H1 (cell line): ENCODE measurements at regions not wholly inside any gene's neighbourhood (a gene's known extent, or its start where the extent isn't known, plus 50 kb on each side); places are given as distances from the start of the nearest gene placed in this dataset.
"Not testable (repeated sequence)": the region's sequence is repeated elsewhere in the genome, so short reads cannot be mapped to it uniquely, and the experiment has no call there.

Experiments
- CTCF ChIA-PET: fragments of 300-600 bp; sonication (Branson Sonifier 250); formaldehyde crosslinking; loops from one replicate; lab custom pipeline; 2021; ENCODE audit not compliant: partially characterized antibody; lab: Charles Lee
- POLR2A ChIA-PET: fragments of 300-600 bp; sonication (Branson Sonifier 250); formaldehyde crosslinking; loops from one replicate; lab custom pipeline; 2021; ENCODE audit warnings: inconsistent platforms; ENCODE audit not compliant: partially characterized antibody; lab: Charles Lee
- DNase-seq, 2 experiments: peaks; one replicate each; pipeline versions ENCODE4 v3.0.0 to v3.0.0-alpha.2; 2010 to 2022; ENCODE audit warnings: low spot score in 2 of 2, low read depth in 1 of 2, mixed read lengths in 1 of 2
- FAIRE-seq: peaks from 2 replicates; lab custom pipeline; 2011; peaks lifted over from hg19 to GRCh38; lab: Jason Lieb, UNC
- H2AFZ ChIP-seq: 2 replicates; pipeline ENCODE4 v1.8.1; 2012; ENCODE audit warnings: low read length, inconsistent platforms
- H2AK5ac ChIP-seq: 2 replicates; pipeline ENCODE4 v1.6.1; 2013; ENCODE audit warnings: low read depth, low read length
- H2BK120ac ChIP-seq: replicated peaks from 2 replicates; pipeline ENCODE3; 2013; ENCODE audit warnings: low read depth, low read length, inconsistent platforms
- H2BK12ac ChIP-seq: 2 replicates; pipeline ENCODE4 v1.6.1; 2013; ENCODE audit warnings: low read depth, low read length
- H2BK15ac ChIP-seq: 2 replicates; pipeline ENCODE4 v1.6.1; 2013; ENCODE audit warnings: low read length
- H2BK20ac ChIP-seq: 2 replicates; pipeline ENCODE4 v1.6.1; 2013; ENCODE audit warnings: low read length
- H2BK5ac ChIP-seq: 2 replicates; pipeline ENCODE4 v1.6.1; 2013; ENCODE audit warnings: low read depth, low read length
- H3K14ac ChIP-seq: 2 replicates; pipeline ENCODE4 v1.6.1; 2013; ENCODE audit warnings: inconsistent platforms; ENCODE audit not compliant: insufficient read length
- H3K18ac ChIP-seq: 2 replicates; pipeline ENCODE4 v1.6.1; 2013; ENCODE audit warnings: low read length; ENCODE audit errors: extremely low read depth
- H3K23ac ChIP-seq: 2 replicates; pipeline ENCODE4 v1.6.1; 2013; ENCODE audit warnings: inconsistent platforms; ENCODE audit not compliant: insufficient read length
- H3K23me2 ChIP-seq: 2 replicates; pipeline ENCODE4 v1.6.1; 2013; ENCODE audit warnings: low read depth, low read length
- H3K27ac ChIP-seq: 2 replicates; pipeline ENCODE4 v1.6.1; 2011; ENCODE audit warnings: low read depth, low read length, inconsistent platforms
- H3K27me3 ChIP-seq, 4 experiments: replicated peaks in 1 of 4; 1 replicate in 1 of 4; 2 replicates in 3 of 4; pipeline versions ENCODE4 v1.6.1 to v1.8.1; 2011 to 2013; ENCODE audit warnings: low read length in 3 of 4, mild to moderate bottlenecking in 3 of 4, inconsistent platforms in 2 of 4, mixed read lengths in 2 of 4, moderate library complexity in 1 of 4; ENCODE audit not compliant: control insufficient read depth in 3 of 4, insufficient read depth in 3 of 4; ENCODE audit errors: extremely low read depth in 1 of 4
- H3K36me3 ChIP-seq, 4 experiments: 2 replicates each; pipeline versions ENCODE4 v1.6.1 to v1.8.1; 2011 to 2013; ENCODE audit warnings: mild to moderate bottlenecking in 4 of 4, low read length in 3 of 4, moderate library complexity in 2 of 4, control low read depth in 1 of 4, inconsistent platforms in 1 of 4; ENCODE audit not compliant: insufficient read depth in 4 of 4, control insufficient read depth in 2 of 4
- H3K4ac ChIP-seq: replicated peaks from 2 replicates; pipeline ENCODE3; 2013; ENCODE audit warnings: low read length, low read depth, mixed read lengths, inconsistent platforms; ENCODE audit not compliant: insufficient read length
- H3K4me1 ChIP-seq, 4 experiments: replicated peaks in 1 of 4; 1 replicate in 1 of 4; 2 replicates in 3 of 4; pipeline versions ENCODE4 v1.6.1 to v1.8.1; 2011 to 2013; ENCODE audit warnings: low read length in 3 of 4, inconsistent platforms in 2 of 4, mixed read lengths in 1 of 4; ENCODE audit not compliant: insufficient read depth in 4 of 4, control insufficient read depth in 3 of 4
- H3K4me2 ChIP-seq, 2 experiments: 2 replicates each; pipeline versions ENCODE4 v1.6.1 to v1.8.1; 2011 to 2013; ENCODE audit warnings: low read depth in 2 of 2, low read length in 2 of 2, control low read depth in 1 of 2, inconsistent platforms in 1 of 2, mild to moderate bottlenecking in 1 of 2; ENCODE audit not compliant: insufficient read depth in 1 of 2
- H3K4me3 ChIP-seq, 4 experiments: fragments of 200-600, 300-600 bp in 1 of 4; sonication (generic), shearing (Covaris generic), sonication (Bioruptor Twin) in 1 of 4; 2 replicates each; pipeline versions ENCODE4 v1.5.1 to v1.8.1; 2011 to 2016; ENCODE audit warnings: low read length in 4 of 4, low read depth in 3 of 4, control low read depth in 2 of 4, inconsistent platforms in 2 of 4, mild to moderate bottlenecking in 2 of 4, mixed read lengths in 1 of 4, moderate library complexity in 1 of 4; ENCODE audit not compliant: insufficient read depth in 2 of 4; ENCODE audit errors: extremely low read depth in 1 of 4
- H3K56ac ChIP-seq: replicated peaks from 2 replicates; pipeline ENCODE3; 2013; ENCODE audit warnings: low read depth, mild to moderate bottlenecking, mixed read lengths, low read length, inconsistent platforms; ENCODE audit not compliant: insufficient read length
- H3K79me1 ChIP-seq: 2 replicates; pipeline ENCODE4 v1.6.1; 2013; ENCODE audit warnings: low read depth, low read length, control low read depth
- H3K79me2 ChIP-seq, 2 experiments: 2 replicates each; pipeline versions ENCODE4 v1.6.1 to v1.8.1; 2012 to 2013; ENCODE audit warnings: low read length in 2 of 2, mild to moderate bottlenecking in 2 of 2, inconsistent platforms in 1 of 2; ENCODE audit not compliant: insufficient read depth in 2 of 2, control insufficient read depth in 1 of 2
- H3K9ac ChIP-seq, 4 experiments: replicated peaks in 1 of 4; 1 replicate in 1 of 4; 2 replicates in 3 of 4; pipeline versions ENCODE4 v1.6.1 to v1.8.1; 2011 to 2013; ENCODE audit warnings: low read depth in 3 of 4, low read length in 3 of 4, control low read depth in 2 of 4, mild to moderate bottlenecking in 2 of 4, moderate library complexity in 2 of 4, inconsistent platforms in 1 of 4; ENCODE audit errors: extremely low read depth in 1 of 4
- H3K9me3 ChIP-seq, 2 experiments: 2 replicates each; pipeline versions ENCODE4 v1.6.1 to v1.8.1; 2012 to 2013; ENCODE audit warnings: mild to moderate bottlenecking in 2 of 2, moderate library complexity in 2 of 2, control low read depth in 1 of 2, inconsistent platforms in 1 of 2, low read depth in 1 of 2, low read length in 1 of 2, mixed read lengths in 1 of 2; ENCODE audit not compliant: insufficient read depth in 2 of 2
- H4K20me1 ChIP-seq, 2 experiments: replicated peaks in 1 of 2; 2 replicates each; pipeline versions ENCODE3 to v1.8.1; 2011 to 2013; ENCODE audit warnings: inconsistent platforms in 2 of 2, low read length in 2 of 2, mild to moderate bottlenecking in 1 of 2; ENCODE audit not compliant: insufficient read depth in 2 of 2, control insufficient read depth in 1 of 2
- H4K5ac ChIP-seq: 2 replicates; pipeline ENCODE4 v1.6.1; 2013; ENCODE audit warnings: low read length, low read depth, mixed read lengths, inconsistent platforms; ENCODE audit not compliant: insufficient read length
- H4K8ac ChIP-seq: 2 replicates; pipeline ENCODE4 v1.8.0; 2013; ENCODE audit warnings: mild to moderate bottlenecking, moderate library complexity, low read length, inconsistent platforms; ENCODE audit not compliant: insufficient read depth; ENCODE audit errors: extremely low read depth
- H4K91ac ChIP-seq: replicated peaks from 2 replicates; pipeline ENCODE3; 2013; ENCODE audit warnings: low read length, mixed read lengths, inconsistent platforms; ENCODE audit not compliant: insufficient read length
- WGBS, 2 experiments: shearing (Covaris generic) in 1 of 2; methylation state at CpG; one replicate each; pipeline versions ENCODE4 v1.1.6 to v1.1.7; 2013 to 2015; ENCODE audit warnings: low lambda C conversion rate in 2 of 2, mixed read lengths in 2 of 2, inconsistent platforms in 1 of 2, low coverage in 1 of 2, missing lambda C conversion rate in 1 of 2; ENCODE audit not compliant: insufficient replicate concordance in 2 of 2, insufficient coverage in 1 of 2, insufficient read length in 1 of 2; ENCODE audit errors: extremely low coverage in 1 of 2, missing lambda C conversion rate in 1 of 2; 5-methylcytosine and 5-hydroxymethylcytosine counted together

GRCh38 chr6:43997990-43998585 lies 129.2 kb downstream of the MRPL14 start:
- not testable (repeated sequence) for H3K4me3 ChIP-seq, H2BK15ac ChIP-seq, H4K91ac ChIP-seq, FAIRE-seq, H2BK120ac ChIP-seq, H3K79me2 ChIP-seq, H4K20me1 ChIP-seq, H2BK5ac ChIP-seq, H2AFZ ChIP-seq, DNase-seq, H3K36me3 ChIP-seq, H3K79me1 ChIP-seq, H2BK20ac ChIP-seq, H3K27ac ChIP-seq, H3K14ac ChIP-seq, H2AK5ac ChIP-seq, H3K56ac ChIP-seq, H3K18ac ChIP-seq, H3K9ac ChIP-seq, H3K4ac ChIP-seq, H3K9me3 ChIP-seq, H4K5ac ChIP-seq, H3K23ac ChIP-seq, H3K4me2 ChIP-seq, H3K27me3 ChIP-seq
- Histone ChIP-seq H2BK12ac (peak overlapping the region; percentile 34; the same call in 1 of the 2 replicates), H3K23me2 (peaks cover 13% of the 10 kb centered on the region), H3K4me1 (peaks cover 0 to 28% (median 17%) of the 10 kb centered on the region in 4 experiments; a peak in 6 of 7 replicates), H4K8ac (peak overlapping the region; percentile 40; the same call in 1 of the 2 replicates)
- POLR2A ChIA-PET, result interaction anchor here (0.8 to 1.8 kb wide), 3 partner anchors 8 to 228 kb away, joined by 3 to 4 read pairs (median 3); partner anchors contain the start of gene VEGFA
- 94% methylated on average over 12 of the region's 35 CpGs; no CpG with 5 or more reads in 1 of the 2 experiments for WGBS, 2 experiments
- CTCF ChIA-PET, result interaction anchor here (0.6 to 24.5 kb wide), 11 partner anchors 9 to 345 kb away, joined by 3 to 331 read pairs (median 7); no protein-coding TSS in a partner anchor
